ENCODE measurements at regions not wholly inside any gene's neighbourhood (a gene's known extent, or its start where the extent isn't known, plus 50 kb on each side); places are given as distances from the start of the nearest gene placed in this dataset.
"Not testable (repeated sequence)": the region's sequence is repeated elsewhere in the genome, so short reads cannot be mapped to it uniquely, and the experiment has no call there.

GRCh38 chrY:16715278-16715677 is 1164.7 kb downstream of the CDY2B start:
- DNase-seq (ENCODE audit: low read depth), result no peak

DNA sequence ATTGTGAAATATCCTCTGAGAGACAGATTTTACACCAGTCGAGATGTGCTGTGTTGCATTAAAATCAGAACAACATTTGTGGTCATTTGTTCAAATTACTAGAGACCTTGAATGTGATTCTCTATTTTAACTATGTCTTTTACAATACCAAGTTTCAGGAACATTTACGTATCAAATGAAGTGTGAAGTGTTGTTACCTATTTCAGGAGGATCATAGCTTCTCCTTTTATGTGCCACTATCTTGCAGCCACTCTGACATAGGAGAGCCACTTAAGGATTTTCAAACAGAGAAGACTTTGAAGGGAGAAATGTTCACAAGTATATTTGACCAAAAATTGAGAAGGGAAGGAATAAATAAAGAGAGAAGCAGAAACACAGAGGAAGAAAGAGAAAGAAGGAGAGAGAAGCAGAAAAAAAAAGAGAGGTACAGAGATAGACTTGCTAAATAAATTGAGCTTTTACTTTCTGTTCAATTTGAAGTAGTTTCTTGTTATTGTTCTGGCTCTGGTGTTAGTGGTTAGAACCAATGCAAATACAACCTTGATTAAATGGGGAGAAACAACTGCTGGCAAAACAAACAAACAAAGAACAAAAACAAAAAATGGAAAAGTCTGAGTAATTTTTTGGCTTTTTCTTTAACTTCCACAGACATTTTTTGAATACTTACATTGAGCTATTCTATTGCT is 1206.8 kb downstream of the CDY2B start:
- no peak for DNase-seq (ENCODE audit: low read depth)

DNA sequence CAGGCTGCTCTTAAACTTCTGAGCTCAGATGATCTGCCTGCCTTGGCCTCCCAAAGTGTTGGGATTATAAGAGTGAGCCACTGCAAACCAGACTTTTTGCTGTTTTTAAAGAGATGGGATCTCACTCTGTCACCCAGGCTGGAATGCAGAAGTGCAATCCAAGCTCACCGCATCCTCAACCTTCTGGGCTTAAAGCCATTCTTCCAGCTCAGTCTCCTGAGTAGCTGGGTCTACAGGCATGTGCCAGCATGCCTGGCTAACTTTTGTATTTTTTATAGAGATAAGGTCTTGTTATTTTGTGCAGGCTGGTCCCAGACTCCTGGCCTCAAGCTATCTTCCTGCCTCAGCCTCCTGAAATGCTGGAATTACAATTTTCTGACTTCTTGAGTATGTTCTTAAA is 1211.6 kb downstream of the CDY2B start:
- DNase-seq (ENCODE audit: low read depth), result peak; percentile 61

GRCh38 chrY:16662741-16663140 is 1217.3 kb downstream of the CDY2B start:
- DNase-seq (ENCODE audit: low read depth), result no peak

GRCh38 chrY:16659340-16659739 is 1220.7 kb downstream of the CDY2B start:
- DNase-seq (ENCODE audit: low read depth), result no peak

DNA sequence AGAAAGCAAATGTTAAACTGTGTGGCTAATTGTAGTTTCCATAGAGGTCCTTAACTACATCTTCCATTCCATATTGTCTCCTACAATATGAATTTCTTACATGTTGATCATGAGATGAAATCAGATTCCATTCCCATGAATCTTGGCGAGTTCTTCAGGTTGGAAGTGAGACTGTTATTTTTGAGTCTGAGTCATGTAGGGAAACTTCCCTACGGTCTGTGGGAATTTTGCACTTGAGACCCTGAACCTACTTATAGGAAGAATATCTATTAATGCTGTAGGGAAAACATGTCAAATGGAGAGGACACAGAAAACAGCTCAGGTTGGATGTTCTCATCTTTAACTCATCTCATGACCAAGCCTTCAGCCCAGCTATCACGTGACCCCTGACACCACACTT is 1226.0 kb downstream of the CDY2B start:
- peak; percentile 73 for DNase-seq (ENCODE audit: low read depth)

- no peak for DNase-seq (ENCODE audit: low read depth)
Observed at GRCh38 chrY:16645991-16646390, 1234.0 kb downstream of the CDY2B start.

DNA sequence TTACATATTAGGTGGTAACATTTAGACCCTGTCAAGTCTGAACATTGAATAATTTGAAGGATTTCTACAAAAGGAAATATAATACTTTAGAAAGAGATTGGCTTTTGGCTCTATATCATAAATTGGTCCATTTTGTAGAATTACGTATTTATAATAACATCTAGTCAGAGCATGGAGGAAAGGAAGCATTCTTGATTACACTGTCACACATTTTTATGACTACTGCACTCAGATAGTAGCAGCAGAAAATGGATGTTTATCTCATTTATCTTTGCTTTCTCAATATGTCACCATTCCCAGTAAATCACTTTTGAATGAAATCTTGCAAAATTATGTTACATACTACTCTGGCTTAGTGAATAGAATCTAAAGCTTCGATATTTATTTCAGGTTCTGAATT is 1234.6 kb downstream of the CDY2B start:
- DNase-seq (ENCODE audit: low read depth), result no peak

DNA sequence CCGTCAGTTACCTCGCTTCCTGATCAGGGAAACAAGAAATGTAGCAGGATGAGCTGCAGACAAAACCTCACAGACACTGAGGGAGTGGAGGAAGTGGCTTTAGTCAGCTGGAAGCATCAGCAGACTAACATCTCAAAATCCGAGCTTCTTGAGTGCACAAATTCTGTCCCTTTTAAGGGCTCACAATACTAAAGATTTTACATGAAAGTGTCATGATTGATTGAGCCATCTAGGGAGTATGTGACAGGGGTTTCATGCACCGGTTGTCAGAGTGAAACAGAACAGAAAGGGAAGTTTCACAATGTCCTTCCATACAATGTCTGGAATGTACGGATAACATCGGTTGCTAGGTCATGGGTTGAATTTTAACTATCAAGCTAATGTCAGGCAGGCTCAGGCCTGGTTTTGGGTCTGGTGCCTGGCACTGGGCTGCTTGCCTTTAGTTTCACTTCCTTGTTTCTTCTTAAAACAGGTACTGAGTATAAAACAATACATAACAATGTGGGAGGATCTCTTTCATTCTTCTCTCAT is 1235.7 kb downstream of the CDY2B start:
- no peak for DNase-seq (ENCODE audit: low read depth)

- DNase-seq (ENCODE audit: low read depth), result no peak
Observed at GRCh38 chrY:16639777-16640176, 1240.2 kb downstream of the CDY2B start.

GRCh38 chrY:16638743-16639142 is 1241.3 kb downstream of the CDY2B start:
- DNase-seq (ENCODE audit: low read depth), result not testable (repeated sequence)

- no peak for DNase-seq (ENCODE audit: low read depth)
Observed at GRCh38 chrY:16636254-16636653, 1243.8 kb downstream of the CDY2B start.

GRCh38 chrY:16629146-16629545 is 1250.9 kb downstream of the CDY2B start:
- no peak for DNase-seq (ENCODE audit: low read depth)

DNA sequence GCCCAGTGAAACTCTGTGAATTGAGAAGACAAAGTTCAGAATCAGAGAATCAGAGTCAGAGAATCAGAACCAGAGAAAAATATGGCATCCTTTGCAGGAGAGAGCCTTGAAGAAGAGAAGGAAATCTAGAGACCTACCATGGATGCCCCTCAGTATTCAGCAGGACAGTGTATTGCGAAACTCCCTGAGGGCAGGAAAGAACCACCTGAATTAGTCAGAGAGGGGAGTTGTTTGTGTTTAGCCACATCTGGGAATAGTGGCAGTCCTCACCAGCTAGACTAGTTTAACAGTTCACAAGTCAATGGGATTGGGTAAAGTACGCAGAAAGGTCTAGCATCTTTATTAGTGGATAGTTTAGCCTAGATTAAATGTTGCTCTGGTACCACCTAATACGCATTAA is 1252.9 kb downstream of the CDY2B start:
- no peak for DNase-seq (ENCODE audit: low read depth)

DNA sequence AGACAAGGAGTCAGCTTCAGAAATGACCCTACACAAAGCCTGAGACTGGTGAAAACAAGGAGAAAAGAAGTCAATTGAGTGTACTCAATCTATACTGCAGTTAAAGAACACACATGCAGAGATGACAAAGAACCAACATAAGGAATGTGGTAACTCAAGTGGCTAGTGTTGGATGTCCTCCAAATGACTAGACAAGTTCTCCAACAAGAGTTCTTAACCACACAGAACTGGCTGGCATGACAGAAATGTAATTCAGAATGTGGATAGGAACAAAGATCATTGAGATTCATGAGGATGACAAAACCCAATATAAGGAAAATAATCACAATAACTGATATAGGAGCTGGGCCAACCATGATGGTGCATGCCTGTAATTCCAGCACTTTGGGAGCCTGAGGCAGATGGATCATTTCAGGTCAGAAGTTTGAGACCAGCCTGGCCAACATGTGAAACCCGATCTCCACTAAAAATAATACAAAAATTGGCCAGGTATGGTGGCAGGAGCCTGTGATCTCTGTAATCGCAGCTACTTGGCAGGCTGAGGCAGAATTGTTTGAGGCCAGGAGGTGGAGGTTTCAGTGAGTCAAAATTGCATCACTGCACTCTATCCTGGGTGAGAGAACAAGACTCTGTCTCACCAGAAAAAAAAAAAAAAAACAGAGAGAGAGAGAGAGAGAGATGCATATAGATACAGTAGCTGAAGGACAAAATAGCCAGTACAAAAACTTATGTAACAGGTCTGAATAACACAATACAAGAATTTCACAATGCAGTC is 1263.6 kb downstream of the CDY2B start:
- DNase-seq (ENCODE audit: low read depth), result peak; percentile 74

DNA sequence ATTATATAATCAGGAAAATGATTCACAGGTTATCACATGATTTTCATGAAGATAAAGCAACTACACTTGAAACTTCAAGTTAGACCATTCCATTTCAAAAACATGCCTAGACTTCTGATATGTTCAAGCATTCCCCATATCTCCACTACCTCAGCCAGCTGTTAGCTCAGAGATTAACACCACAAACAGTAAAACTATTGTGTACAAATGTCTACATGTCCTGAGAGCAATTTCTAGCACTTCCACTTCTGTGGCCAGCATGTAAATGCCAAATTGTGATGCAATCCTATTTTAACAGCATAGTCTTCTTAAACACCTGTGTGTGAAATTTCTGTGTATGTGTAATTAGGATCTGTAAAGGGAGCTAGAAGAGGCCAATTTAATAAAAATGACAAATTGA is 1271.3 kb downstream of the CDY2B start:
- DNase-seq (ENCODE audit: low read depth), result no peak

GRCh38 chrY:16602146-16602545 is 1277.9 kb downstream of the CDY2B start:
- DNase-seq (ENCODE audit: low read depth), result no peak

- DNase-seq (ENCODE audit: low read depth), result no peak
Observed at GRCh38 chrY:16601626-16602025, 1278.4 kb downstream of the CDY2B start.

GRCh38 chrY:16572061-16572460 is 1308.0 kb downstream of the CDY2B start:
- DNase-seq (ENCODE audit: low read depth), result no peak

DNA sequence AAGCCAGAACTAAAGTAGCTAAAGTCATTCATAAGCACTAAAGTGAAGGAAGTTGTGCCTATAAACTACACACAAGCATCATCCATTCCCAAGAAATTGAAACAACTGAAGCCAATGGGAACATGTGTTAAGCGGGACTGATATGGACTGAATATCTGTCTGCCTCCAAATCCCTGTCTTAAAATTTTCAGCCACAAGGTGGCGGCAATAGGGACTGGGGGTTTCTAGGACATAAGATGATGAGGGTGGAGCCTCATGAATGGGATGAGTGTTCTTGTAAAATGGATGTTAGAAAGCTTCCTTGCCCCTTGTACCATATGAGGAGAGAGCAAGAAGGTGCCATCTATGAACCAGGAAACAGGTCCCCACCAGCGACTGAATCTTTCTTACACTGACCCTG is 1317.5 kb downstream of the CDY2B start:
- DNase-seq (ENCODE audit: low read depth), result peak; percentile 4

GRCh38 chrY:16522021-16522420 is 1358.0 kb downstream of the CDY2B start:
- DNase-seq (ENCODE audit: low read depth), result peak; percentile 31

DNA sequence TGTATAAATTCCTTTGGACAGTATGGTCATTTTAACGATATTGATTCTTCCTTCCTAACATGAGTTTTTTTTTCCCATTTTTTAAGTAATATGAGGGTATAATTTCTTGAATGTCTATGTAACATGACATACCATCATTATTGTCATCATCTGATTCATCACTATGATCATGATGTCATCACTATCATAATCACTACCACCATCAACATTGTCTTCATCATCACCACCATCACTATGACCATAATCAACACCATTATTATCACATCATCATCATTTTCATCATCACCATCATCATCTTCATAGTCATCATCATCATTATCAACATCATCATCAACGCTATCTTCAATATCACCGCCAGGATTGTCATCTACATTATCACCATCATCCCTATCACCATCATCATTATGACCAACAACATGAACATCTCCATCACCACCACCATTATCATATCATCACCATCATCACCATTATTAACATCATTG is 1377.2 kb downstream of the CDY2B start:
- no peak for DNase-seq (ENCODE audit: low read depth)

- DNase-seq (ENCODE audit: low read depth), result no peak
Observed at GRCh38 chrY:16490706-16491105, 1389.3 kb downstream of the CDY2B start.

Measured in HS-27A (cell line).